GM12878 (cell line): ENCODE measurements at regions not wholly inside any gene's neighbourhood (a gene's known extent, or its start where the extent isn't known, plus 50 kb on each side); places are given as distances from the start of the nearest gene placed in this dataset.

Experiments
- ATAC-seq: fragments of 200-7000 bp; cut with Tn5 transposase; 3 replicates; pipeline ENCODE4 v1.9.1; 2020; ENCODE audit warnings: mild to moderate bottlenecking, moderate library complexity
- BruUV-seq: library from RNA; stranded (reverse); fragments of 400-500 nt; replicated peaks from 2 replicates; lab custom pipeline; 2021; lab: Mats Ljungman, UMichigan
- CTCF ChIA-PET: fragments of 300-600 bp; sonication (Branson Sonifier 250); formaldehyde crosslinking; extraction: SDS; loops from one replicate; lab custom pipeline; 2021; ENCODE audit warnings: inconsistent platforms; lab: Yijun Ruan, JAX
- POLR2A ChIA-PET: fragments of 350-600 bp; formaldehyde crosslinking; extraction: SDS; loops from one replicate; lab custom pipeline; 2021; ENCODE audit warnings: inconsistent platforms; lab: Charles Lee
- RAD21 ChIA-PET: fragments of 300-600 bp; sonication (Branson Sonifier 250); formaldehyde crosslinking; loops from one replicate; lab custom pipeline; 2023; ENCODE audit warnings: antibody characterized with exemption; ENCODE audit not compliant: unreplicated experiment; lab: Charles Lee
- SMC1A ChIA-PET: fragments of 300-600 bp; sonication (Branson Sonifier 250); formaldehyde crosslinking; loops from one replicate; lab custom pipeline; 2023; ENCODE audit not compliant: unreplicated experiment, uncharacterized antibody; lab: Charles Lee
- DNase-seq: peaks from one replicate; pipeline ENCODE4 v3.0.0-alpha.2; 2011; ENCODE audit warnings: low read depth, low spot score
- FAIRE-seq: peaks from 3 replicates; lab custom pipeline; 2011; peaks lifted over from hg19 to GRCh38; lab: Jason Lieb, UNC
- H2AFZ ChIP-seq: 2 replicates; pipeline ENCODE4 v1.6.0; 2011; ENCODE audit warnings: low read depth, low read length, control low read depth; ENCODE audit not compliant: control insufficient read depth
- H3K27ac ChIP-seq: 2 replicates; pipeline ENCODE4 v1.5.1; 2011; ENCODE audit warnings: control low read depth; ENCODE audit not compliant: control insufficient read depth, insufficient read depth
- H3K27me3 ChIP-seq, 2 experiments: replicated peaks in 1 of 2; 2 replicates each; pipeline versions ENCODE4 v1.6.0 to v1.6.1; 2011; ENCODE audit warnings: low read length in 1 of 2; ENCODE audit not compliant: control insufficient read depth in 2 of 2, insufficient read depth in 2 of 2
- H3K36me3 ChIP-seq, 2 experiments: 2 replicates each; pipeline ENCODE4 v1.5.1; 2011; ENCODE audit warnings: low read length in 1 of 2; ENCODE audit not compliant: control insufficient read depth in 2 of 2, insufficient read depth in 2 of 2
- H3K4me1 ChIP-seq: 2 replicates; pipeline ENCODE4 v1.6.1; 2011; ENCODE audit warnings: mild to moderate bottlenecking, low read length, moderate library complexity, mixed read lengths; ENCODE audit not compliant: control insufficient read depth, insufficient read depth
- H3K4me2 ChIP-seq: 2 replicates; pipeline ENCODE4 v1.6.0; 2011; ENCODE audit warnings: control low read depth; ENCODE audit not compliant: control insufficient read depth, insufficient read depth
- H3K4me3 ChIP-seq: fragments of 200-600 bp; sonication (generic); 2 replicates; pipeline ENCODE4 v1.5.1; 2016
- H3K79me2 ChIP-seq: 2 replicates; pipeline ENCODE4 v1.6.0; 2011; ENCODE audit warnings: low read length; ENCODE audit not compliant: control insufficient read depth, insufficient read depth
- H3K9ac ChIP-seq: 2 replicates; pipeline ENCODE4 v1.8.0; 2011; ENCODE audit warnings: low read length, control low read depth, mixed read lengths; ENCODE audit not compliant: control insufficient read depth, insufficient read depth
- H3K9me3 ChIP-seq: replicated peaks from 3 replicates; pipeline ENCODE4 v1.5.1; 2011; ENCODE audit warnings: mild to moderate bottlenecking, low read length; ENCODE audit not compliant: control insufficient read depth, insufficient read depth
- H4K20me1 ChIP-seq: 2 replicates; pipeline ENCODE4 v1.6.0; 2011; ENCODE audit not compliant: control insufficient read depth, insufficient read depth
- BACH1 ChIP-seq: fragments of 450-650 bp; IDR thresholded peaks from 2 replicates; pipeline ENCODE4 v1.6.1; 2017; ENCODE audit warnings: mild to moderate bottlenecking, borderline replicate concordance
- BRCA1 ChIP-seq: IDR thresholded peaks from 2 replicates; pipeline ENCODE4 v1.6.1; 2011; ENCODE audit warnings: low read depth, low read length, improper control_type of control experiment
- CBX3 ChIP-seq: fragments of 200-600 bp; sonication (generic); IDR thresholded peaks from 2 replicates; pipeline ENCODE4 v1.6.1; 2016; ENCODE audit warnings: low read depth, borderline replicate concordance
- CHD1 ChIP-seq: IDR thresholded peaks from 2 replicates; pipeline ENCODE4 v1.6.1; 2012; ENCODE audit warnings: low read depth, low read length, improper control_type of control experiment
- CHD2 ChIP-seq: IDR thresholded peaks from 2 replicates; pipeline ENCODE4 v1.6.1; 2011; ENCODE audit warnings: low read depth, low read length, improper control_type of control experiment, borderline replicate concordance
- CREM ChIP-seq: IDR thresholded peaks from 2 replicates; pipeline ENCODE4 v1.6.1; 2014; ENCODE audit warnings: antibody characterized with exemption, low read depth
- EED ChIP-seq: sonication (generic); IDR thresholded peaks from 2 replicates; pipeline ENCODE4 v1.6.1; 2016; ENCODE audit warnings: antibody characterized with exemption, low read depth
- FOXK2 ChIP-seq: fragments of 450-650 bp; IDR thresholded peaks from 2 replicates; pipeline ENCODE4 v1.6.1; 2017; ENCODE audit warnings: mild to moderate bottlenecking, moderate library complexity
- GATAD2B ChIP-seq: fragments of 450-650 bp; conservative IDR thresholded peaks from 2 replicates; pipeline ENCODE4 v1.6.1; 2017; ENCODE audit warnings: low read depth, mild to moderate bottlenecking, moderate library complexity
- HDAC6 ChIP-seq: fragments of 200-600 bp; sonication (generic); IDR thresholded peaks from one replicate; pipeline ENCODE4 v1.8.0; 2017; ENCODE audit warnings: antibody characterized with exemption; ENCODE audit not compliant: unreplicated experiment
- HDGF ChIP-seq: fragments of 450-650 bp; IDR thresholded peaks from 2 replicates; pipeline ENCODE4 v1.6.1; 2016; ENCODE audit warnings: antibody characterized with exemption
- JUND ChIP-seq: IDR thresholded peaks from 2 replicates; pipeline ENCODE4 v1.6.1; 2012; ENCODE audit warnings: low read depth, mild to moderate bottlenecking, low read length, improper control_type of control experiment, moderate library complexity
- MYB ChIP-seq: fragments of 150-350 bp; IDR thresholded peaks from 2 replicates; pipeline ENCODE4 v1.6.1; 2014; ENCODE audit warnings: mild to moderate bottlenecking, low read depth, low read length, borderline replicate concordance
- PAX5 ChIP-seq: IDR thresholded peaks from 2 replicates; pipeline ENCODE4 v1.6.1; 2011; ENCODE audit warnings: low read depth, low read length, borderline replicate concordance
- SRF ChIP-seq, 2 experiments: IDR thresholded peaks; 2 replicates each; pipeline ENCODE4 v1.6.1; 2011; ENCODE audit warnings: low read depth in 2 of 2, low read length in 2 of 2, mild to moderate bottlenecking in 1 of 2, moderate library complexity in 1 of 2
- STAT3 ChIP-seq: IDR thresholded peaks from 2 replicates; pipeline ENCODE4 v1.6.1; 2011; ENCODE audit warnings: low read depth, low read length, improper control_type of control experiment
- SUPT20H ChIP-seq: IDR thresholded peaks from 2 replicates; pipeline ENCODE4 v1.6.1; 2011; ENCODE audit warnings: low read depth, mild to moderate bottlenecking, low read length, moderate library complexity, borderline replicate concordance; ENCODE audit not compliant: control insufficient read depth
- TARDBP ChIP-seq: IDR thresholded peaks from 2 replicates; pipeline ENCODE4 v1.6.1; 2016; ENCODE audit warnings: borderline replicate concordance
- TCF3 ChIP-seq: IDR thresholded peaks from 2 replicates; pipeline ENCODE4 v1.6.1; 2012; ENCODE audit warnings: low read depth, mild to moderate bottlenecking, low read length, borderline replicate concordance; ENCODE audit not compliant: insufficient read depth
- WGBS: methylation state at CpG from one replicate; pipeline ENCODE4 v1.1.6; 2016; ENCODE audit warnings: low lambda C conversion rate; ENCODE audit not compliant: insufficient replicate concordance, insufficient coverage; ENCODE audit errors: missing lambda C conversion rate; 5-methylcytosine and 5-hydroxymethylcytosine counted together
- in situ Hi-C: fragments of 300-500 bp; cut with MboI; formaldehyde crosslinking; loops from 9 replicates; pipeline ENCODE4 v1.14.3; 2018; ENCODE audit warnings: mixed read lengths
- intact Hi-C: fragments of 100-400 bp; cut with micrococcal nuclease; formaldehyde crosslinking; loops from one replicate; pipeline ENCODE4 v1.14.2; 2022; ENCODE audit not compliant: unreplicated experiment
- TF ChIP-seq, protein P1 (sequence below): fragments of 450-650 bp; IDR thresholded peaks from 2 replicates; pipeline ENCODE4 v1.6.1; 2017; ENCODE audit warnings: low read depth, mild to moderate bottlenecking, moderate library complexity

DNA sequence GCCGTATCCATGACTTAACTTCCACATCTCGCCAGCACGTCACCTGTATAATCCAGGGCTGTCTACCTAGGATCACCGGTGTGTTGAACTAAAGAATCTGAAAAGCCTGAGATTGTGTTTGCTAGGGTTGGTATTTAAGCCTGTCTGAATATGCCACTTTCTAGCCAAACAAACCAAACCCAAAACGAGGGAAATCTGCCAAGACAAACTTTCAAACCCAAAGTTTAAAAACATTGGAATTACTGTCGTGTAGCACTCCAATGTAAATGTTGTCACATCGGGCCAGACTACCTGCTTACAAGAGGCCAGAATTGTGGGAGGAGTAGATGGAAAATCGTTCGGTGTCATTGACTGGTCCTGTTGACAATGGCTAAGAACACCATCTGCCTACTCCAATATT, 747.8 kb downstream of the EFNB2 start:
- no peak for DNase-seq
- Histone ChIP-seq H3K4me2 (no peak overlapping the region), H2AFZ (no peak overlapping the region), H3K4me1 (no peaks in the 10 kb centered on the region), H3K9me3 (no peaks in the 10 kb centered on the region), H3K9ac (no peak overlapping the region), H3K36me3 (no peaks in the 10 kb centered on the region), H3K4me3 (no peak overlapping the region), H4K20me1 (no peaks in the 10 kb centered on the region), H3K27ac (no peak overlapping the region), H3K27me3 (no peaks in the 10 kb centered on the region), H3K79me2 (no peaks in the 10 kb centered on the region)
- no peak for FAIRE-seq
- ChIA-PET RAD21 (no interaction called here), SMC1A (no interaction called here), POLR2A (no interaction called here), CTCF (no interaction called here)
- WGBS = 34% methylated on average over 9 of the region's 9 CpGs
- TF ChIP-seq CREM (no peak), HDAC6 (no peak), BRCA1 (no peak), PAX5 (no peak), BACH1 (no peak), SRF (IDR thresholded peaks at IDR 0.05; ENCODE audit: low read depth in 2 of 2, low read length in 2 of 2) (no peak)
- in situ Hi-C loops (no loop called here), intact Hi-C loops (no loop called here)
- ATAC-seq = no peak
- no TSS peak for BruUV-seq

DNA sequence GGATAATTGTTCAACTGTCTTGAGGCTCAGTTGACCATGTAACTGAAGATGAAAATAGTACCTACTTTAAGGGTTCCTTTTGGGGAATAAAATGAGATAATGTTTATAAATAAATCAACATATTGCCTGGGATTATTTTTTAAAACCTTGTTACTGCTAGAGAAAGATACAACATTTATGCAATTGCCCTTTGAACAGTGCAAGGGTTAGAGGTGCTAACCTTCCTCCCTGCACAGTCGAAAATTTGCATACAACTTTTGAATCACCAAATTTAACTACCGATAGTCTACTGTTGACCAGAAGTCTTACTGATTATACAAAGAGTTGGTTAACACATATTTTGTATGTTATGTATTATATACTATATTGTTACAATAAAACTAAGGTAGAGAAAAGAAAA, 750.0 kb downstream of the EFNB2 start:
- Histone ChIP-seq H3K27me3 (no peaks in the 10 kb centered on the region), H3K4me1 (no peaks in the 10 kb centered on the region), H2AFZ (no peak overlapping the region), H3K79me2 (no peaks in the 10 kb centered on the region), H4K20me1 (no peaks in the 10 kb centered on the region), H3K9ac (no peak overlapping the region), H3K9me3 (no peaks in the 10 kb centered on the region), H3K36me3 (no peaks in the 10 kb centered on the region), H3K4me2 (no peak overlapping the region), H3K4me3 (no peak overlapping the region), H3K27ac (no peak overlapping the region)
- no TSS peak for BruUV-seq
- SMC1A ChIA-PET = no interaction called here
- no peak for FAIRE-seq
- intact Hi-C loops (no loop called here), in situ Hi-C loops (no loop called here)
- no peak for DNase-seq
- CTCF ChIA-PET = no interaction called here
- POLR2A ChIA-PET = no interaction called here
- RAD21 ChIA-PET = no interaction called here
- WGBS = 27% methylated on average over 2 of the region's 2 CpGs
- ATAC-seq = no peak
- TF ChIP-seq FOXK2 (no peak), MYB (no peak), TCF3 (no peak), CHD1 (no peak), SUPT20H (no peak), CHD2 (no peak), JUND (no peak), TARDBP (no peak), EED (no peak), CBX3 (no peak), GATAD2B (no peak), HDGF (no peak), STAT3 (no peak)
- TF ChIP-seq, protein P1, sequence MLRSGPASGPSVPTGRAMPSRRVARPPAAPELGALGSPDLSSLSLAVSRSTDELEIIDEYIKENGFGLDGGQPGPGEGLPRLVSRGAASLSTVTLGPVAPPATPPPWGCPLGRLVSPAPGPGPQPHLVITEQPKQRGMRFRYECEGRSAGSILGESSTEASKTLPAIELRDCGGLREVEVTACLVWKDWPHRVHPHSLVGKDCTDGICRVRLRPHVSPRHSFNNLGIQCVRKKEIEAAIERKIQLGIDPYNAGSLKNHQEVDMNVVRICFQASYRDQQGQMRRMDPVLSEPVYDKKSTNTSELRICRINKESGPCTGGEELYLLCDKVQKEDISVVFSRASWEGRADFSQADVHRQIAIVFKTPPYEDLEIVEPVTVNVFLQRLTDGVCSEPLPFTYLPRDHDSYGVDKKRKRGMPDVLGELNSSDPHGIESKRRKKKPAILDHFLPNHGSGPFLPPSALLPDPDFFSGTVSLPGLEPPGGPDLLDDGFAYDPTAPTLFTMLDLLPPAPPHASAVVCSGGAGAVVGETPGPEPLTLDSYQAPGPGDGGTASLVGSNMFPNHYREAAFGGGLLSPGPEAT = no peak
